Keratinocyte (primary cell): ENCODE measurements at regions not wholly inside any gene's neighbourhood (a gene's known extent, or its start where the extent isn't known, plus 50 kb on each side); places are given as distances from the start of the nearest gene placed in this dataset.

Source experiments
- DNase-seq: peaks from one replicate; pipeline ENCODE4 v3.0.0-alpha.2; 2011; ENCODE audit warnings: low read depth, missing footprints, low spot score
- FAIRE-seq: peaks from 2 replicates; lab custom pipeline; 2011; peaks lifted over from hg19 to GRCh38; lab: Jason Lieb, UNC
- H2AFZ ChIP-seq: 2 replicates; pipeline ENCODE4 v1.6.0; 2012; ENCODE audit warnings: low read length, control low read depth, inconsistent platforms; ENCODE audit not compliant: control insufficient read depth
- H3K27ac ChIP-seq: 2 replicates; pipeline ENCODE4 v1.5.1; 2011; ENCODE audit warnings: low read length; ENCODE audit not compliant: control insufficient read depth, insufficient read depth
- H3K27me3 ChIP-seq: 3 replicates; pipeline ENCODE4 v1.6.0; 2011; ENCODE audit warnings: low read length; ENCODE audit not compliant: control insufficient read depth, insufficient read depth; ENCODE audit errors: extremely low read depth
- H3K36me3 ChIP-seq, 2 experiments: 2 replicates in 1 of 2; 3 replicates in 1 of 2; pipeline ENCODE4 v1.5.1; 2011; ENCODE audit warnings: low read length in 2 of 2, mild to moderate bottlenecking in 1 of 2; ENCODE audit not compliant: control insufficient read depth in 2 of 2, insufficient read depth in 2 of 2; ENCODE audit errors: extremely low read depth in 1 of 2
- H3K4me1 ChIP-seq: 3 replicates; pipeline ENCODE4 v1.5.1; 2011; ENCODE audit warnings: low read length; ENCODE audit not compliant: control insufficient read depth, insufficient read depth; ENCODE audit errors: extremely low read depth
- H3K4me2 ChIP-seq: 3 replicates; pipeline ENCODE4 v1.6.0; 2011; ENCODE audit warnings: low read depth, low read length; ENCODE audit not compliant: control insufficient read depth, insufficient read depth; ENCODE audit errors: extremely low read depth
- H3K4me3 ChIP-seq, 3 experiments: fragments of 200-600 bp in 1 of 3; sonication (generic) in 1 of 3; 2 replicates in 2 of 3; 3 replicates in 1 of 3; pipeline ENCODE4 v1.5.1; 2011 to 2016; ENCODE audit warnings: low read length in 3 of 3, mild to moderate bottlenecking in 3 of 3, control low read depth in 2 of 3, inconsistent platforms in 1 of 3, low read depth in 1 of 3, mixed read lengths in 1 of 3, mixed run types in 1 of 3, moderate library complexity in 1 of 3; ENCODE audit not compliant: control insufficient read depth in 2 of 3, insufficient read depth in 2 of 3; ENCODE audit errors: extremely low read depth in 1 of 3
- H3K79me2 ChIP-seq: 2 replicates; pipeline ENCODE4 v1.6.0; 2012; ENCODE audit warnings: low read length; ENCODE audit not compliant: control insufficient read depth, insufficient read depth
- H3K9ac ChIP-seq: 3 replicates; pipeline ENCODE4 v1.6.0; 2011; ENCODE audit warnings: low read length; ENCODE audit not compliant: control insufficient read depth, insufficient read depth; ENCODE audit errors: extremely low read depth
- H3K9me1 ChIP-seq: 3 replicates; pipeline ENCODE4 v1.6.0; 2011; ENCODE audit warnings: low read length; ENCODE audit not compliant: control insufficient read depth, insufficient read depth; ENCODE audit errors: extremely low read depth
- H3K9me3 ChIP-seq: 2 replicates; pipeline ENCODE4 v1.5.1; 2012; ENCODE audit warnings: low read depth, low read length; ENCODE audit not compliant: control insufficient read depth
- H4K20me1 ChIP-seq: 3 replicates; pipeline ENCODE4 v1.6.0; 2011; ENCODE audit warnings: low read length; ENCODE audit not compliant: control insufficient read depth, insufficient read depth; ENCODE audit errors: extremely low read depth
- EZH2 ChIP-seq: IDR thresholded peaks from one replicate; pipeline ENCODE4 v1.6.1; 2012; ENCODE audit warnings: inconsistent platforms, mild to moderate bottlenecking, low read length, moderate library complexity
- dilution Hi-C: fragments of 300-500 bp; cut with MboI; formaldehyde crosslinking; loops from one replicate; pipeline ENCODE4 v1.7.0; 2020; ENCODE audit warnings: low sequenced_read_pairs; ENCODE audit not compliant: extremely low pct_ligation_motif_present
- TF ChIP-seq, protein P1 (sequence below), 3 experiments: IDR thresholded peaks in 1 of 3; conservative IDR thresholded peaks in 1 of 3; optimal IDR thresholded peaks in 1 of 3; 2 replicates in 2 of 3; 3 replicates in 1 of 3; pipeline versions ENCODE3 to v1.5.1; 2011; ENCODE audit warnings: low read length in 3 of 3, mild to moderate bottlenecking in 3 of 3, moderate library complexity in 2 of 3, control low read depth in 1 of 3, inconsistent platforms in 1 of 3; ENCODE audit not compliant: insufficient read depth in 2 of 3; ENCODE audit errors: extremely low read depth in 1 of 3

DNA sequence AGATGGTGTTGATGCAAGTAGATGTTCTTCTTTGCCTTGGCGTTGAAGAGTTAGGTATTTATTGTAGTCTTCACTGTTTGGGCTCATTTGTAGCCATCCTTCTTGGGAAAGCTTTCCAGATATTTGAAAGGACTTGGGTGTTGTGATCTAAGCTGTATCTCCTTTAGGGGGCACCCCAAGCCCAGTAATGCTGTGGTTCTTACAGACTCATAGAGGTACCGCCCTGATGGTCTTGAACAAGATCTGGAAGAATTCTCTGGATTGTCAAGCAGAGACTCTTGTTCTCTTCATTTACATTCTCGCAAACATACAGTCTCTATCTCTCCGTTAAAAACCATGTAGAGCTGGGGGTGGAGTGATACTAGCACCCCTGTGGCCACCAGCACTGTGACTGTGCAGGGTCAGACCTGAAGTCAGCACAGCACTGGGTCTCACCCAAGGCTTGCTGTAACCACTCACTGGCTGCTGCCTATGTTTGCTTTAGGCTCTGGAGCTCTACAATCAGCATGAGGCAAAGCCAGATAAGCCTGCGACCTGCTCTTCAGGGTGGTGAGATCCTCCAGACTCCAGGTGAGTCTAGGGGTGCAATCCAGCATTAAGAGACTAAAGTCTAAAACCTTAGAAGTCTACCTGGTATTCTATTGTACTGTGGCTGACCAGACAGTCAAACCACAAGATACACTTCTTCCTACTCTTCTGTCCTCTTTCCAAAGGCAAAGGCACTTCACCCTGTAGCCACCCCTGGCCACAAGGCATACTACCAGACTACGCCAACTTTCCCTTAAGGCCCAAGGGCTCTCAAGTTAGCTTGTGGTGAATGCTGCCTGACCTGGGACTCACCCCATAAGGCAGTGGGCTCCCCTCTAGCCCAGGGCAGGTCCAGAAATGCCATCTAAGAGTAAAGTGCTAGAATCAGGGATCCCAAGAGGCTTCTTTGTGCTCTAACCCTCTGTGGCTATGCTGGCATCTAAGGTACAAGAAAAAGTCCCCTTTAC lies 209.7 kb upstream of the TMEM196 start:
- FAIRE-seq (no peak), DNase-seq (no peak)
- no peak for TF ChIP-seq EZH2
- TF ChIP-seq, protein P1, sequence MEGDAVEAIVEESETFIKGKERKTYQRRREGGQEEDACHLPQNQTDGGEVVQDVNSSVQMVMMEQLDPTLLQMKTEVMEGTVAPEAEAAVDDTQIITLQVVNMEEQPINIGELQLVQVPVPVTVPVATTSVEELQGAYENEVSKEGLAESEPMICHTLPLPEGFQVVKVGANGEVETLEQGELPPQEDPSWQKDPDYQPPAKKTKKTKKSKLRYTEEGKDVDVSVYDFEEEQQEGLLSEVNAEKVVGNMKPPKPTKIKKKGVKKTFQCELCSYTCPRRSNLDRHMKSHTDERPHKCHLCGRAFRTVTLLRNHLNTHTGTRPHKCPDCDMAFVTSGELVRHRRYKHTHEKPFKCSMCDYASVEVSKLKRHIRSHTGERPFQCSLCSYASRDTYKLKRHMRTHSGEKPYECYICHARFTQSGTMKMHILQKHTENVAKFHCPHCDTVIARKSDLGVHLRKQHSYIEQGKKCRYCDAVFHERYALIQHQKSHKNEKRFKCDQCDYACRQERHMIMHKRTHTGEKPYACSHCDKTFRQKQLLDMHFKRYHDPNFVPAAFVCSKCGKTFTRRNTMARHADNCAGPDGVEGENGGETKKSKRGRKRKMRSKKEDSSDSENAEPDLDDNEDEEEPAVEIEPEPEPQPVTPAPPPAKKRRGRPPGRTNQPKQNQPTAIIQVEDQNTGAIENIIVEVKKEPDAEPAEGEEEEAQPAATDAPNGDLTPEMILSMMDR (optimal IDR thresholded peaks at IDR 0.05 in 1 of 3, IDR thresholded peaks at IDR 0.05 in 1 of 3, conservative IDR thresholded peaks at IDR 0.05 in 1 of 3; ENCODE audit: extremely low read depth in 1 of 3, insufficient read depth in 2 of 3, low read length in 3 of 3) = peak in 2 of 3 experiments; percentile 8 to 37
- no peak overlapping the region for H3K9ac ChIP-seq
- no peaks in the 10 kb centered on the region for H3K27me3 ChIP-seq
- no peaks in the 10 kb centered on the region for H3K4me1 ChIP-seq
- no peaks in the 10 kb centered on the region for H3K79me2 ChIP-seq
- H3K4me3 ChIP-seq = no peak overlapping the region
- no peak overlapping the region for H2AFZ ChIP-seq
- H3K9me1 ChIP-seq = no peaks in the 10 kb centered on the region
- no peaks in the 10 kb centered on the region for H3K9me3 ChIP-seq
- dilution Hi-C loops = no loop called here
- no peak overlapping the region for H3K4me2 ChIP-seq
- no peaks in the 10 kb centered on the region for H4K20me1 ChIP-seq
- H3K36me3 ChIP-seq = no peaks in the 10 kb centered on the region
- H3K27ac ChIP-seq = no peak overlapping the region

DNA sequence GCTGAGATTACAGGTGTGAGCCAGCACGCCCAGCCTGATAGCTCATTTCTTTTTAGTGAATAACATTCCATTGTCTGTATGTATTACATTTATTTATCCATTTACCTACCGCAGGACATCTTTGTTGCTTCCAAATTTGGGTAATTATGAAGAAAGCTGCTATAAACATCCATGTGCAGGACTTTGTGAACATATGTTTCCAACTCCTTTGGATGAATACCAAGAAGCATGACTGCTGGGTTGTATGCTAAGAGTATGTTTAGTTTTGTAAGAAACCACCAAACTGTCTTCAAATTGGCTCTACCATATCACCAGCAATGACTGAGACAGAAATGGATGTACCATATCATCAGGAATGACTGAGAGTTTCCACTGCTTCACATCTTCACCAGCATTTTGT lies 200.2 kb upstream of the TMEM196 start:
- TF ChIP-seq, protein P1 (optimal IDR thresholded peaks at IDR 0.05 in 1 of 3, IDR thresholded peaks at IDR 0.05 in 1 of 3, conservative IDR thresholded peaks at IDR 0.05 in 1 of 3; ENCODE audit: extremely low read depth in 1 of 3, insufficient read depth in 2 of 3, low read length in 3 of 3) = no peak
- TF ChIP-seq EZH2 = no peak
- Histone ChIP-seq H3K4me2 (no peak overlapping the region), H3K36me3 (no peaks in the 10 kb centered on the region), H3K9me3 (no peaks in the 10 kb centered on the region), H3K27ac (no peak overlapping the region), H2AFZ (peak overlapping the region; percentile 12), H3K9me1 (no peaks in the 10 kb centered on the region), H3K79me2 (no peaks in the 10 kb centered on the region), H3K27me3 (no peaks in the 10 kb centered on the region), H4K20me1 (no peaks in the 10 kb centered on the region), H3K4me1 (peaks cover 13% of the 10 kb centered on the region), H3K9ac (no peak overlapping the region), H3K4me3 (no peak overlapping the region)
- DNase-seq = no peak
- FAIRE-seq = no peak
- dilution Hi-C loops = no loop called here
